Smooth muscle cell of the brain vasculature (primary cell): ENCODE measurements at regions not wholly inside any gene's neighbourhood (a gene's known extent, or its start where the extent isn't known, plus 50 kb on each side); places are given as distances from the start of the nearest gene placed in this dataset.
A peak's percentile ranks its signal among the peaks of the same experiment; 100 is the strongest.
"Not testable (repeated sequence)": the region's sequence is repeated elsewhere in the genome, so short reads cannot be mapped to it uniquely, and the experiment has no call there.

Experiments used
- DNase-seq: peaks from one replicate; pipeline ENCODE4 v3.0.0-alpha.2; 2012; ENCODE audit warnings: low read depth, low spot score

GRCh38 chr4:128688846-128689437, 120.6 kb upstream of the JADE1 start:
- no peak for DNase-seq

- no peak for DNase-seq
Observed at GRCh38 chr4:128688033-128688721, 121.3 kb upstream of the JADE1 start.

GRCh38 chr4:128686810-128687209, 122.7 kb upstream of the JADE1 start:
- no peak for DNase-seq

- DNase-seq = no peak
Observed at GRCh38 chr4:128686032-128686465, 123.5 kb upstream of the JADE1 start.

- DNase-seq = no peak
Observed at GRCh38 chr4:128684016-128684415, 125.5 kb upstream of the JADE1 start.

GRCh38 chr4:128682942-128683666, 126.4 kb upstream of the JADE1 start:
- DNase-seq = no peak

- DNase-seq = no peak
Observed at GRCh38 chr4:128676095-128676494, 133.4 kb upstream of the JADE1 start.

GRCh38 chr4:128675083-128675482, 134.4 kb upstream of the JADE1 start:
- DNase-seq = peak; percentile 17

GRCh38 chr4:128673159-128673558, 136.3 kb upstream of the JADE1 start:
- not testable (repeated sequence) for DNase-seq

GRCh38 chr4:128672596-128672995, 136.9 kb upstream of the JADE1 start:
- not testable (repeated sequence) for DNase-seq

- no peak for DNase-seq
Observed at GRCh38 chr4:128670513-128670912, 139.0 kb upstream of the JADE1 start.

GRCh38 chr4:128668566-128668965, 140.9 kb upstream of the JADE1 start:
- no peak for DNase-seq

- DNase-seq = no peak
Observed at GRCh38 chr4:128665514-128665913, 144.0 kb upstream of the JADE1 start.

GRCh38 chr4:128663325-128663724, 146.2 kb upstream of the JADE1 start:
- no peak for DNase-seq

- DNase-seq = no peak
Observed at GRCh38 chr4:128661479-128661878, 148.0 kb upstream of the JADE1 start.

- DNase-seq = no peak
Observed at GRCh38 chr4:128660361-128661215, 148.9 kb upstream of the JADE1 start.

- DNase-seq = no peak
Observed at GRCh38 chr4:128658214-128658631, 151.3 kb upstream of the JADE1 start.

GRCh38 chr4:128657638-128658037, 151.9 kb upstream of the JADE1 start:
- DNase-seq = no peak

- DNase-seq = no peak
Observed at GRCh38 chr4:128654465-128654864, 155.0 kb upstream of the JADE1 start.

GRCh38 chr4:128653527-128654444, 155.7 kb upstream of the JADE1 start:
- DNase-seq = no peak
